ENCODE measurements at regions not wholly inside any gene's neighbourhood (a gene's known extent, or its start where the extent isn't known, plus 50 kb on each side); places are given as distances from the start of the nearest gene placed in this dataset.

- intact Hi-C loops (cut with micrococcal nuclease; ENCODE audit: unreplicated experiment), result no loop called here
- Histone ChIP-seq H3K36me3 (replicated peaks in 1 of 2; ENCODE audit: control insufficient read depth in 1 of 2, insufficient read depth in 2 of 2, low read length in 2 of 2) (no peaks in the 10 kb centered on the region), H2AFZ (ENCODE audit: low read length) (no peak overlapping the region), H3K27ac (ENCODE audit: extremely low read length, insufficient read depth, low read length) (no peak overlapping the region), H3K4me3 (replicated peaks in 1 of 3; ENCODE audit: insufficient read depth in 1 of 3, low read depth in 2 of 3, low read length in 3 of 3) (no peak overlapping the region), H3K9me3 (ENCODE audit: low read length) (no peaks in the 10 kb centered on the region), H3K4me1 (ENCODE audit: insufficient read depth, low read length) (0 out of 2 replicates have a peak, but pooled peaks cover 1% of the 10 kb centered on the region), H3K27me3 (ENCODE audit: control insufficient read depth in 1 of 2, insufficient read depth in 2 of 2, low read length in 2 of 2) (no peaks in the 10 kb centered on the region), H3K4me2 (ENCODE audit: low read depth, low read length) (no peak overlapping the region), H4K20me1 (ENCODE audit: insufficient read depth, low read length) (no peaks in the 10 kb centered on the region), H3K79me2 (ENCODE audit: insufficient read depth, low read length) (no peaks in the 10 kb centered on the region), H3K9ac (ENCODE audit: insufficient read depth, low read depth, low read length) (no peak overlapping the region)
- no TSS peak for BruUV-seq (replicated peaks)
- CTCF ChIA-PET (ENCODE audit: low intra/inter-chr PET ratio, low total read pairs), result no interaction called here
- POLR2A ChIA-PET, result no interaction called here
- ATAC-seq (no peak), DNase-seq (ENCODE audit: low spot score) (no peak), FAIRE-seq (no peak)
- in situ Hi-C loops (cut with HindIII; ENCODE audit: extremely low pct_ligation_motif_present, low pct_unique_long_range_greater_than_20kb), result no loop called here
- TF ChIP-seq, protein P1, sequence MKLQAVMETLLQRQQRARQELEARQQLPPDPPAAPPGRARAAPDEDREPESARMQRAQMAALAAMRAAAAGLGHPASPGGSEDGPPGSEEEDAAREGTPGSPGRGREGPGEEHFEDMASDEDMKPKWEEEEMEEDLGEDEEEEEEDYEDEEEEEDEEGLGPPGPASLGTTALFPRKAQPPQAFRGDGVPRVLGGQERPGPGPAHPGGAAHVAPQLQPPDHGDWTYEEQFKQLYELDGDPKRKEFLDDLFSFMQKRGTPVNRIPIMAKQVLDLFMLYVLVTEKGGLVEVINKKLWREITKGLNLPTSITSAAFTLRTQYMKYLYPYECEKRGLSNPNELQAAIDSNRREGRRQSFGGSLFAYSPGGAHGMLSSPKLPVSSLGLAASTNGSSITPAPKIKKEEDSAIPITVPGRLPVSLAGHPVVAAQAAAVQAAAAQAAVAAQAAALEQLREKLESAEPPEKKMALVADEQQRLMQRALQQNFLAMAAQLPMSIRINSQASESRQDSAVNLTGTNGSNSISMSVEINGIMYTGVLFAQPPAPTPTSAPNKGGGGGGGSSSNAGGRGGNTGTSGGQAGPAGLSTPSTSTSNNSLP (IDR thresholded peaks at IDR 0.05; ENCODE audit: low read depth, low read length), result no peak
- no peak for TF ChIP-seq RFX1 (IDR thresholded peaks at IDR 0.05)
- no peak for TF ChIP-seq NFKBIZ (CRISPR knock-in tag; IDR thresholded peaks at IDR 0.05)
- TF ChIP-seq ZNF564 (CRISPR knock-in tag; IDR thresholded peaks at IDR 0.05), result no peak
- TF ChIP-seq NR0B2 (CRISPR knock-in tag; IDR thresholded peaks at IDR 0.05), result no peak
- no peak for TF ChIP-seq ZNF547 (CRISPR knock-in tag; IDR thresholded peaks at IDR 0.05)
- no peak for TF ChIP-seq ZNF138 (CRISPR knock-in tag; IDR thresholded peaks at IDR 0.05; ENCODE audit: low read depth)
These were observed 70.2 kb upstream of the LONRF3 start for GRCh38 chrX:118904218-118904617.

- 0 out of 2 replicates have a peak, but pooled peaks cover 6% of the 10 kb centered on the region for H3K4me1 ChIP-seq (ENCODE audit: insufficient read depth, low read length)
- in situ Hi-C loops (cut with HindIII; ENCODE audit: extremely low pct_ligation_motif_present, low pct_unique_long_range_greater_than_20kb) (no loop called here), intact Hi-C loops (cut with micrococcal nuclease; ENCODE audit: unreplicated experiment) (no loop called here)
- ATAC-seq (no peak), FAIRE-seq (no peak), DNase-seq (ENCODE audit: low spot score) (no peak)
- H4K20me1 ChIP-seq (ENCODE audit: insufficient read depth, low read length), result no peaks in the 10 kb centered on the region
- H3K9ac ChIP-seq (ENCODE audit: insufficient read depth, low read depth, low read length), result no peak overlapping the region
- no TSS peak for BruUV-seq (replicated peaks)
- CTCF ChIA-PET (ENCODE audit: low intra/inter-chr PET ratio, low total read pairs), result no interaction called here
- H3K79me2 ChIP-seq (ENCODE audit: insufficient read depth, low read length), result no peaks in the 10 kb centered on the region
- no peaks in the 10 kb centered on the region for H3K27me3 ChIP-seq (ENCODE audit: control insufficient read depth in 1 of 2, insufficient read depth in 2 of 2, low read length in 2 of 2)
- H3K36me3 ChIP-seq (replicated peaks in 1 of 2; ENCODE audit: control insufficient read depth in 1 of 2, insufficient read depth in 2 of 2, low read length in 2 of 2), result no peaks in the 10 kb centered on the region
- H3K9me3 ChIP-seq (ENCODE audit: low read length), result no peaks in the 10 kb centered on the region
- no peak overlapping the region for H3K4me2 ChIP-seq (ENCODE audit: low read depth, low read length)
- H2AFZ ChIP-seq (ENCODE audit: low read length), result no peak overlapping the region
- no peak overlapping the region for H3K4me3 ChIP-seq (replicated peaks in 1 of 3; ENCODE audit: insufficient read depth in 1 of 3, low read depth in 2 of 3, low read length in 3 of 3)
- no peak overlapping the region for H3K27ac ChIP-seq (ENCODE audit: extremely low read length, insufficient read depth, low read length)
- POLR2A ChIA-PET, result no interaction called here
- WGBS (ENCODE audit: low lambda C conversion rate), result 5% methylated on average over 2 of the region's 2 CpGs
- TF ChIP-seq NFYC (CRISPR knock-in tag; IDR thresholded peaks at IDR 0.05), result no peak
- no peak for TF ChIP-seq ZNF704 (CRISPR knock-in tag; IDR thresholded peaks at IDR 0.05; ENCODE audit: borderline replicate concordance)
- TF ChIP-seq ZSCAN25 (CRISPR knock-in tag; IDR thresholded peaks at IDR 0.05), result no peak
- no peak for TF ChIP-seq ZNF609 (CRISPR knock-in tag; IDR thresholded peaks at IDR 0.05; ENCODE audit: borderline replicate concordance)
- TF ChIP-seq ZNF547 (CRISPR knock-in tag; IDR thresholded peaks at IDR 0.05), result no peak
- TF ChIP-seq RFXAP (CRISPR knock-in tag; IDR thresholded peaks at IDR 0.05; ENCODE audit: borderline replicate concordance), result no peak
These were observed 69.8 kb upstream of the LONRF3 start for GRCh38 chrX:118904664-118905063.
